ENCODE measurements at regions not wholly inside any gene's neighbourhood (a gene's known extent, or its start where the extent isn't known, plus 50 kb on each side); places are given as distances from the start of the nearest gene placed in this dataset.

DNA sequence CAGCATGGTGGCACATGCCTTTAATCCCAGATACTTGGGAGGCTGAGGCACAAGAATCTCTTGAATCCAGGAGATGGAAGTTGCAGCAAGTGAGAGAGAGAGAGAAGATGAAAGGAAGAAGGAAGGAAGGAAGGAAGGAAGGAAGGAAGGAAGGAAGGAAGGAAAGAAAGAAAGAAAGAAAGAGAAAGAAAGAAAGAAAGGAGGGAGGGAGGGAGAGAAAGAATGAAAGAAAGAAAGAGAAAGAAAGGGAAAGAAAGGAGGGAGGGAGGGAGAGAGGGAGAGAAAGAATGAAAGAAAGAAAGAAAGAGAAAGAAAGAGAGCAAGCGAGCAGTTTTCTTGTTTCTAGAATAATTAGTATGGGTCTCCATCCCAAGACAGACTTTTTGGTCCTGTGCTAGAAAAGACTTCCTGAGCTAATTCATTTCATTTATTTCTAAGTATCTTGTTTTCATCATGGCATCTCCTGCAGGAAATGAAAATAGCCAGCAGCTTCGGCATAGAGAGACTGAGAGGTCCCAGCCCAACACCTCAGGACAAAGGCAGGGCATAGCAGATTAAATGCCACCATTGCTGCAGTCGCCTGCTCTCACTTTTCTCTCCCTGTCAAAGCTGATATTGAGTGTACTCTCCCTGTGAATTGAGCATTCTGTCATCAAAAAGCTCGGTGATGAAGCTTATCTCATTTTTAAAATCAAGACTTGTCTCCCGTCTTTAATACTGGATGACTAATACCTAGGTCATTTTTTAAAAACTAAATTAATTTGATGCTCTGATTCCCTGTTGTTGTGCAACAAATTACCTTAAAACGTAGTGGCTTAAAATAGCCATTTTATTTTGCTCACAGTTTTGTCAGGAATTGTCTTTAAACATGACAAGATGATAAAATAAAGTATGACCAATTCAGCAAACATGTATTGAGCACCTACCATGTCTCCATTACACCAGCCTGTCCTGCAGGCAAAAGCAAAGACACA is 91.8 kb upstream of the ADRA1B start:
- Histone ChIP-seq H3K36me3 (no peaks in the 10 kb centered on the region), H3K9me3 (no peaks in the 10 kb centered on the region), H3K27ac (no peak overlapping the region), H3K4me3 (no peak overlapping the region), H3K27me3 (no peaks in the 10 kb centered on the region), H3K4me1 (peaks cover 7 to 12% of the 10 kb centered on the region in 2 donors)
- TF ChIP-seq, protein P1, sequence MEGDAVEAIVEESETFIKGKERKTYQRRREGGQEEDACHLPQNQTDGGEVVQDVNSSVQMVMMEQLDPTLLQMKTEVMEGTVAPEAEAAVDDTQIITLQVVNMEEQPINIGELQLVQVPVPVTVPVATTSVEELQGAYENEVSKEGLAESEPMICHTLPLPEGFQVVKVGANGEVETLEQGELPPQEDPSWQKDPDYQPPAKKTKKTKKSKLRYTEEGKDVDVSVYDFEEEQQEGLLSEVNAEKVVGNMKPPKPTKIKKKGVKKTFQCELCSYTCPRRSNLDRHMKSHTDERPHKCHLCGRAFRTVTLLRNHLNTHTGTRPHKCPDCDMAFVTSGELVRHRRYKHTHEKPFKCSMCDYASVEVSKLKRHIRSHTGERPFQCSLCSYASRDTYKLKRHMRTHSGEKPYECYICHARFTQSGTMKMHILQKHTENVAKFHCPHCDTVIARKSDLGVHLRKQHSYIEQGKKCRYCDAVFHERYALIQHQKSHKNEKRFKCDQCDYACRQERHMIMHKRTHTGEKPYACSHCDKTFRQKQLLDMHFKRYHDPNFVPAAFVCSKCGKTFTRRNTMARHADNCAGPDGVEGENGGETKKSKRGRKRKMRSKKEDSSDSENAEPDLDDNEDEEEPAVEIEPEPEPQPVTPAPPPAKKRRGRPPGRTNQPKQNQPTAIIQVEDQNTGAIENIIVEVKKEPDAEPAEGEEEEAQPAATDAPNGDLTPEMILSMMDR (IDR thresholded peaks at IDR 0.05): no peak
- no peak for ATAC-seq
- intact Hi-C loops (cut with DNase I): no loop called here
- no peak for DNase-seq

DNA sequence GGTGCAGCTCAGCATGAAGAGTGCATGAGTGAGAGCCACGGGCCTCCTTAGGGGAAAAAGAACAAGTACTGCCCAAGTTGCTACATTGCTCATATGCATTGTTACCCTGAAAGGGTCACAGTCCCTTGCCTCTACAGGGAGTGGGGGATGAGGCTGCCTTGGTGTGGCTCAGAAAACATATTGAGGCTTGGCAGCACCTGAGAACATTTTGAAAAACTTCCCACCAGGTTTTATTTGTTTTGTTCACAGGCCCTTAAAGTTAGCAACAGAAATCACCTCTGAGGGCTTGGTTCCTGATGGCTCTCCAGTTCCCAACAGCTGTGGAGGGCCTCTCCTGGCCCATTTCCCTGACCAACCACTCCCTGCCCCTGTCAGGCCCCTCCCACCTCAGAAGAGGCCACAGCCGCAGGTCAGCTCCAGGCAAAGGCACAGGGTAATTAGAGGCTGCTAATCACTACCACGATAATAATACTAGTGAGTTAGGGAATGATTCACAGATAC is 90.7 kb upstream of the ADRA1B start:
- peak; percentile 94 for ATAC-seq
- Histone ChIP-seq H3K9me3 (no peaks in the 10 kb centered on the region), H3K36me3 (no peaks in the 10 kb centered on the region), H3K4me1 (peaks cover 7 to 8% of the 10 kb centered on the region in 2 donors), H3K27ac (no peak overlapping the region), H3K4me3 (no peak overlapping the region), H3K27me3 (no peaks in the 10 kb centered on the region)
- intact Hi-C loops (cut with DNase I): no loop called here
- DNase-seq: peak in 3 of 4 donors; percentile 59 to 84 (median 84)
- TF ChIP-seq, protein P1 (IDR thresholded peaks at IDR 0.05): no peak

DNA sequence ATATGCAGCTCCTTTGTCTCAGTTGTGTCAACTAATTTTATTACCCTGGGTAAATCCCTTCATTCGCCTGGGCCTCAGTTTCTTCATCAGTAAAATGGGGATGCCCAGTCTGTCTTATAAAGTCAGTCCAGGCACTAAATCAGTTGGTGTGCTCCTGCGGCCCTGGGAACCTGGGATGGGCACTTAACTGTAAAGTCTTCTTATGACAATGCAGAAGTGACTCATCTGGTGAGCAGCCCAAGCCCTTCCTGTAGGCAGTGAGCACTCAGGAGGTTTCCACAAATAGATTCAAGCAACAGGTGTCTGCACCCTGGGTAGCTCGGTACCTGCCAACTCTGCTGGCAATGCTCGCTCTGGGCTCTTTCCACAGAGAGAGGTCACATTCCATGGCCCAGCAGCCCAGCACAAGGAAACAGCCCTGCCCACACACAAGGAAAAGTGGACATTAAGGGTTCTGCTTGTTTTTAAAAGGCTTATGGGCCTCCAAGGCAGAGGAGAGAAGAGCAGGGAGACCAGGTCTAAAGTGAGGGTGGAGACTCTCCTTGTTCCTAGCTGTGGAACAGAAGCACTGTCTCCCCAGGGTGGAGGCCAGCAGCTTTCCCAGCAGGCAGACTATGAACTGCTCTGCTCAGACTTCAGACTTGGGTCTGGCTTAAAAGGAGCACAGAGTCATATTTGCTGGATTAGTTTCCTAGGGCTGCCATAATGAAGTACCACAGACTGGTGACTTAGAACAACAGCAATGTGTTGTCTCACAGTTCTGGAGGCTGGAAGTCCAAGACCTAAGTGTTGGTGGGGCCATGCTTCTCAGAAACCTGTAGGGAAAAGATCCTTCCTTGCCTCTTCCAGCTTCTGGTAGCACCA is 89.7 kb upstream of the ADRA1B start:
- Histone ChIP-seq H3K27me3 (no peaks in the 10 kb centered on the region), H3K4me3 (no peak overlapping the region), H3K36me3 (no peaks in the 10 kb centered on the region), H3K4me1 (peaks cover 7 to 8% of the 10 kb centered on the region in 2 donors), H3K27ac (peak overlapping the region in 1 of 2 donors; percentile 44), H3K9me3 (no peaks in the 10 kb centered on the region)
- TF ChIP-seq, protein P1 (IDR thresholded peaks at IDR 0.05): no peak
- intact Hi-C loops (cut with DNase I): no loop called here
- peak; percentile 83 for ATAC-seq
- peak in 2 of 4 donors; percentile 73 to 74 for DNase-seq

DNA sequence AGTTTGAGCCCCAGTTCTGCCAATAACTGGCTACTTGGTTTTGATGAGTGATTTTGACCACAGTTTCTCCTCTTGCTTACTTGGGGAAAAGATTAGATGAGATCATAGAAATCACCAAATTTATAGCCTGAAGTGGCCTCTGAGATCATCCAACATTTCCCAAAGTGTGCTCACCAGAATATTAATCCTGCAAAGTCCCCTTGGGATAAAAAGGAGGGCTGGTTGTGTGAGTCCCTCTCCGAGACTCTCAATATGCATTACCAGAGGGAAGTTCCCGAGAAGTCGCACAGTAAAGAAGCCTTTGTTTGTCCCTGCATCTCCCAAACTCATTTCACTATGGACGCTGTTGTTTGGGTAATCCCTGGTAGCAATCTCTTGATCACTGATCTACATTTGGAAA is 88.4 kb upstream of the ADRA1B start:
- H3K27ac ChIP-seq: no peak overlapping the region
- ATAC-seq: no peak
- intact Hi-C loops (cut with DNase I): no loop called here

More for the DNA sequence above, 88.4 kb upstream of the ADRA1B start:
- TF ChIP-seq, protein P1 (IDR thresholded peaks at IDR 0.05): no peak
- Histone ChIP-seq H3K4me3 (no peak overlapping the region), H3K4me1 (peaks cover 7 to 8% of the 10 kb centered on the region in 2 donors), H3K9me3 (no peaks in the 10 kb centered on the region), H3K27me3 (no peaks in the 10 kb centered on the region), H3K36me3 (no peaks in the 10 kb centered on the region)
- no peak for DNase-seq
